ENCODE measurements at regions not wholly inside any gene's neighbourhood (a gene's known extent, or its start where the extent isn't known, plus 50 kb on each side); places are given as distances from the start of the nearest gene placed in this dataset.
"Not testable (repeated sequence)": the region's sequence is repeated elsewhere in the genome, so short reads cannot be mapped to it uniquely, and the experiment has no call there.

DNA sequence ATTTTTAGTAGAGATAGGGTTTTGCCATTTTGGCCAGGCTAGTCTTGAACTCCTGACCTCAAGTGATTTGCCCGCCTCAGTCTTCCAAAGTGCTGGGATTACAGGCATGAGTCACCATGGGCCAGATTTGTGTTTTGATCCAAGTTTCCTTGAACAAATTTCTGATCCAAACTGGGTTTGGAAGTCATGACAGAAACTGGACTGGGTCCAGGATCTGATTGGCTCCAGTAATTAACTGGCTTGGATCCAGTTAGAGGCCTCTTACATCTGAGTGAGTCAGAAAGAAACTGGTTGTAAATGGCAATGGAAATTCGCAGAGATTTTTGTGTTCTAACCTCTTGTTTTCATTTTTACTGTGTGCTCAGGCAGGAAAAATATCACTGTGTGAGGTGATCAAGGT, 141.6 kb downstream of the SLC25A46 start:
- no peak overlapping the region for H3K4me3 ChIP-seq (ENCODE audit: control extremely low read depth in 1 of 5, extremely low read depth in 1 of 5, insufficient read depth in 1 of 5, low read depth in 2 of 5, low read length in 4 of 5)
- ATAC-seq (ENCODE audit: low read depth) (no peak), DNase-seq (no peak)
- POLR2A ChIA-PET = no interaction called here
- H3K36me3 ChIP-seq (replicated peaks in 1 of 2; ENCODE audit: control extremely low read depth in 1 of 2, control insufficient read depth in 1 of 2, extremely low read depth in 1 of 2, insufficient read depth in 2 of 2, low read length in 1 of 2) = no peaks in the 10 kb centered on the region
- Mint-ChIP-seq H3K4me3 (no peak overlapping the region), H3K27ac (no peak overlapping the region), H3K9me3 (ENCODE audit: insufficient read depth) (no peaks in the 10 kb centered on the region), H3K27me3 (no peaks in the 10 kb centered on the region), H3K4me1 (no peaks in the 10 kb centered on the region)
- intact Hi-C loops (cut with micrococcal nuclease) = no loop called here
- no peaks in the 10 kb centered on the region for H3K27me3 ChIP-seq (replicated peaks in 1 of 4; ENCODE audit: control extremely low read depth in 1 of 4, control insufficient read depth in 3 of 4, insufficient read depth in 4 of 4, low read length in 3 of 4)
- no peak overlapping the region for H2AFZ ChIP-seq (ENCODE audit: insufficient read depth, low read depth, low read length, poor library complexity, severe bottlenecking)
- H3K4me1 ChIP-seq (ENCODE audit: control insufficient read depth in 2 of 2, insufficient read depth in 2 of 2, low read length in 2 of 2) = no peaks in the 10 kb centered on the region
- H3K9ac ChIP-seq (ENCODE audit: low read length) = no peak overlapping the region
- H3K27ac ChIP-seq (ENCODE audit: low read length in 2 of 2) = no peak overlapping the region
- no peak for TF ChIP-seq EZH2 (IDR thresholded peaks at IDR 0.05; ENCODE audit: borderline replicate concordance, insufficient read depth, low read depth, low read length, poor library complexity, severe bottlenecking)
- TF ChIP-seq, protein P1, sequence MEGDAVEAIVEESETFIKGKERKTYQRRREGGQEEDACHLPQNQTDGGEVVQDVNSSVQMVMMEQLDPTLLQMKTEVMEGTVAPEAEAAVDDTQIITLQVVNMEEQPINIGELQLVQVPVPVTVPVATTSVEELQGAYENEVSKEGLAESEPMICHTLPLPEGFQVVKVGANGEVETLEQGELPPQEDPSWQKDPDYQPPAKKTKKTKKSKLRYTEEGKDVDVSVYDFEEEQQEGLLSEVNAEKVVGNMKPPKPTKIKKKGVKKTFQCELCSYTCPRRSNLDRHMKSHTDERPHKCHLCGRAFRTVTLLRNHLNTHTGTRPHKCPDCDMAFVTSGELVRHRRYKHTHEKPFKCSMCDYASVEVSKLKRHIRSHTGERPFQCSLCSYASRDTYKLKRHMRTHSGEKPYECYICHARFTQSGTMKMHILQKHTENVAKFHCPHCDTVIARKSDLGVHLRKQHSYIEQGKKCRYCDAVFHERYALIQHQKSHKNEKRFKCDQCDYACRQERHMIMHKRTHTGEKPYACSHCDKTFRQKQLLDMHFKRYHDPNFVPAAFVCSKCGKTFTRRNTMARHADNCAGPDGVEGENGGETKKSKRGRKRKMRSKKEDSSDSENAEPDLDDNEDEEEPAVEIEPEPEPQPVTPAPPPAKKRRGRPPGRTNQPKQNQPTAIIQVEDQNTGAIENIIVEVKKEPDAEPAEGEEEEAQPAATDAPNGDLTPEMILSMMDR (IDR thresholded peaks at IDR 0.05) = no peak
- CTCF ChIA-PET = no interaction called here
- no peaks in the 10 kb centered on the region for H3K79me2 ChIP-seq (ENCODE audit: control insufficient read depth, insufficient read depth, low read length)
- 90% methylated on average over 2 of the region's 2 CpGs for WGBS (ENCODE audit: insufficient coverage)
- no peaks in the 10 kb centered on the region for H3K9me3 ChIP-seq (ENCODE audit: control extremely low read depth in 1 of 3, control insufficient read depth in 2 of 3, insufficient read depth in 1 of 3, low read length in 2 of 3)
- no peaks in the 10 kb centered on the region for H4K20me1 ChIP-seq (ENCODE audit: control insufficient read depth, insufficient read depth, low read length, poor library complexity, severe bottlenecking)
- H3K4me2 ChIP-seq (replicated peaks; ENCODE audit: low read depth, low read length, poor library complexity, severe bottlenecking) = no peak overlapping the region

DNA sequence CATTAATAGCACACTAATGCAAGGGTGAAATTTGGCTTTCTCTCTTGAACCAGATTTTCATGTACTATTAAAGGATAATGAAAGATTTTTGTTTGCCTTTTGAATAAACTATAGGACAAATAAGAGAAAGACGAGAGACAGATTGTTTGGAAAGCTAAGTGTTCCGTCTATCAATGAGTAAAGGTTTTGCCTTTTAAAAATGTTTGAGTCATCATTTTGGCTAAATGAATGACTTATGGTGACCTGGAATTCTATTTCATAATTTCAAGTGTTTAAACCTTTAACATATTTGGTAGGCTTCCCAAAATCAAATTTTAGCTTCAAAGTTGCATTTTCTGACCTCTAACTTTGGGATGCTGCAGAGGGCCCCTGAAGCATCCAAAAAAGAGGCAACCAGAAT, 145.2 kb downstream of the SLC25A46 start:
- no peaks in the 10 kb centered on the region for H3K27me3 Mint-ChIP-seq
- ATAC-seq (ENCODE audit: low read depth) = no peak

DNA sequence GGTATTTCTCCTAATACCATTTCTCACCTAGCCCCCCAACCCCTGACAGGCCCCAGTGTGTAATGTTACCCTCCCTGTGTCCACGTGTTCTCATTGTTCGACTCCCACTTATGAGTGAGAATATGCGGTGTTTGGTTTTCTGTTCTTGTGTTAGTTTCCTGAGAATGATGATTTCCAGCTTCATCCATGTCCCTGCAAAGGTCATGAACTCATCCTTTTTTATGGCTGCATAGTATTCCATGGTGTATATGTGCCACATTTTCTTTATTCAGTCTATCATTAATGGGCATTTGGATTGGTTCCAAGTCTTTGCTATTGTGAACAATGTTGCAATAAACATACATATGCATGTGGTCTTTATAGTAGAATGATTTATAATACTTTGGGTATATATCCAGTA, 148.4 kb downstream of the SLC25A46 start:
- H3K4me3 Mint-ChIP-seq; H3K27me3 ChIP-seq (replicated peaks in 1 of 4; ENCODE audit: control extremely low read depth in 1 of 4, control insufficient read depth in 3 of 4, insufficient read depth in 4 of 4, low read length in 3 of 4); CTCF ChIA-PET; H3K36me3 ChIP-seq (replicated peaks in 1 of 2; ENCODE audit: control extremely low read depth in 1 of 2, control insufficient read depth in 1 of 2, extremely low read depth in 1 of 2, insufficient read depth in 2 of 2, low read length in 1 of 2); H3K4me3 ChIP-seq (ENCODE audit: control extremely low read depth in 1 of 5, extremely low read depth in 1 of 5, insufficient read depth in 1 of 5, low read depth in 2 of 5, low read length in 4 of 5); H3K79me2 ChIP-seq (ENCODE audit: control insufficient read depth, insufficient read depth, low read length); H3K27ac ChIP-seq (ENCODE audit: low read length in 2 of 2); ATAC-seq (ENCODE audit: low read depth); H3K4me1 ChIP-seq (ENCODE audit: control insufficient read depth in 2 of 2, insufficient read depth in 2 of 2, low read length in 2 of 2); H4K20me1 ChIP-seq (ENCODE audit: control insufficient read depth, insufficient read depth, low read length, poor library complexity, severe bottlenecking); H3K9ac ChIP-seq (ENCODE audit: low read length); H3K27me3 Mint-ChIP-seq; intact Hi-C loops (cut with micrococcal nuclease); H2AFZ ChIP-seq (ENCODE audit: insufficient read depth, low read depth, low read length, poor library complexity, severe bottlenecking); DNase-seq; H3K27ac Mint-ChIP-seq; H3K4me2 ChIP-seq (replicated peaks; ENCODE audit: low read depth, low read length, poor library complexity, severe bottlenecking); H3K4me1 Mint-ChIP-seq; H3K9me3 ChIP-seq (ENCODE audit: control extremely low read depth in 1 of 3, control insufficient read depth in 2 of 3, insufficient read depth in 1 of 3, low read length in 2 of 3); POLR2A ChIA-PET: not testable (repeated sequence)
- no CpG with 5 or more reads among the region's 3 CpGs for WGBS (ENCODE audit: insufficient coverage)
- H3K9me3 Mint-ChIP-seq (ENCODE audit: insufficient read depth) = peaks cover 13% of the 10 kb centered on the region

More for the DNA sequence above, 145.2 kb downstream of the SLC25A46 start:
- Histone ChIP-seq H2AFZ (ENCODE audit: insufficient read depth, low read depth, low read length, poor library complexity, severe bottlenecking) (no peak overlapping the region), H3K27ac (ENCODE audit: low read length in 2 of 2) (no peak overlapping the region), H3K9ac (ENCODE audit: low read length) (no peak overlapping the region), H3K4me3 (ENCODE audit: control extremely low read depth in 1 of 5, extremely low read depth in 1 of 5, insufficient read depth in 1 of 5, low read depth in 2 of 5, low read length in 4 of 5) (no peak overlapping the region), H3K4me1 (ENCODE audit: control insufficient read depth in 2 of 2, insufficient read depth in 2 of 2, low read length in 2 of 2) (no peaks in the 10 kb centered on the region), H3K27me3 (replicated peaks in 1 of 4; ENCODE audit: control extremely low read depth in 1 of 4, control insufficient read depth in 3 of 4, insufficient read depth in 4 of 4, low read length in 3 of 4) (no peaks in the 10 kb centered on the region), H3K36me3 (replicated peaks in 1 of 2; ENCODE audit: control extremely low read depth in 1 of 2, control insufficient read depth in 1 of 2, extremely low read depth in 1 of 2, insufficient read depth in 2 of 2, low read length in 1 of 2) (no peaks in the 10 kb centered on the region), H4K20me1 (ENCODE audit: control insufficient read depth, insufficient read depth, low read length, poor library complexity, severe bottlenecking) (no peaks in the 10 kb centered on the region), H3K9me3 (ENCODE audit: control extremely low read depth in 1 of 3, control insufficient read depth in 2 of 3, insufficient read depth in 1 of 3, low read length in 2 of 3) (no peaks in the 10 kb centered on the region), H3K4me2 (replicated peaks; ENCODE audit: low read depth, low read length, poor library complexity, severe bottlenecking) (no peak overlapping the region), H3K79me2 (ENCODE audit: control insufficient read depth, insufficient read depth, low read length) (no peaks in the 10 kb centered on the region)
- CTCF ChIA-PET = no interaction called here
- Mint-ChIP-seq H3K4me1 (no peaks in the 10 kb centered on the region), H3K4me3 (no peak overlapping the region), H3K27ac (no peak overlapping the region), H3K9me3 (ENCODE audit: insufficient read depth) (peaks cover 7% of the 10 kb centered on the region)
- TF ChIP-seq EZH2 (IDR thresholded peaks at IDR 0.05; ENCODE audit: borderline replicate concordance, insufficient read depth, low read depth, low read length, poor library complexity, severe bottlenecking) = no peak
- TF ChIP-seq, protein P1 (IDR thresholded peaks at IDR 0.05) = no peak
- POLR2A ChIA-PET = no interaction called here
- DNase-seq = no peak
- intact Hi-C loops (cut with micrococcal nuclease) = no loop called here
- WGBS (ENCODE audit: insufficient coverage) = no CpG with 5 or more reads among the region's 2 CpGs

Measured in B cell (primary cell).